IMR-90 (cell line): ENCODE measurements at regions not wholly inside any gene's neighbourhood (a gene's known extent, or its start where the extent isn't known, plus 50 kb on each side); places are given as distances from the start of the nearest gene placed in this dataset.

ENCODE experiments used
- ATAC-seq: fragments of 200-7000 bp; cut with Tn5 transposase; 2 replicates; pipeline ENCODE4 v1.9.1; 2020; ENCODE audit warnings: low read depth, mild to moderate bottlenecking, moderate library complexity
- BruUV-seq: library from RNA; stranded (reverse); fragments of 400-500 nt; replicated peaks from 2 replicates; lab custom pipeline; 2021; lab: Mats Ljungman, UMichigan
- CTCF ChIA-PET: fragments of 300-600 bp; formaldehyde crosslinking; extraction: SDS; loops from one replicate; lab custom pipeline; 2021; ENCODE audit warnings: antibody characterized with exemption; lab: Yijun Ruan, JAX
- POLR2A ChIA-PET: fragments of 300-600 bp; sonication (Branson Sonifier 250); formaldehyde crosslinking; loops from one replicate; lab custom pipeline; 2022; ENCODE audit warnings: antibody characterized with exemption; ENCODE audit not compliant: unreplicated experiment; lab: Charles Lee
- DNase-seq: peaks from one replicate; pipeline ENCODE4 v3.0.0; 2013
- H2AFZ ChIP-seq: replicated peaks from 2 replicates; pipeline ENCODE3; 2013; ENCODE audit warnings: low read length, mild to moderate bottlenecking; ENCODE audit not compliant: poor library complexity
- H2AK5ac ChIP-seq: 2 replicates; pipeline ENCODE4 v1.6.1; 2013; ENCODE audit warnings: low read depth, low read length, inconsistent platforms
- H2AK9ac ChIP-seq: replicated peaks from 2 replicates; pipeline ENCODE3; 2013; ENCODE audit warnings: mild to moderate bottlenecking, low read depth, low read length, moderate library complexity; ENCODE audit not compliant: poor library complexity
- H2BK120ac ChIP-seq: 2 replicates; pipeline ENCODE4 v1.6.1; 2013; ENCODE audit warnings: low read depth, low read length, inconsistent platforms
- H2BK15ac ChIP-seq: 3 replicates; pipeline ENCODE4 v1.6.1; 2013; ENCODE audit warnings: low read depth, low read length, inconsistent platforms
- H2BK20ac ChIP-seq: 2 replicates; pipeline ENCODE4 v1.6.1; 2013; ENCODE audit warnings: low read depth, mild to moderate bottlenecking, inconsistent platforms, low read length, moderate library complexity
- H2BK5ac ChIP-seq: 2 replicates; pipeline ENCODE4 v1.6.1; 2013; ENCODE audit warnings: mild to moderate bottlenecking, low read depth, low read length, inconsistent platforms; ENCODE audit not compliant: poor library complexity, severe bottlenecking
- H3K14ac ChIP-seq: replicated peaks from 2 replicates; pipeline ENCODE4 v1.6.1; 2013; ENCODE audit warnings: low read depth, low read length, inconsistent platforms
- H3K18ac ChIP-seq: 2 replicates; pipeline ENCODE4 v1.6.1; 2013; ENCODE audit warnings: low read depth, low read length, control low read depth
- H3K23ac ChIP-seq: 2 replicates; pipeline ENCODE4 v1.6.1; 2013; ENCODE audit warnings: low read depth, low read length, inconsistent platforms
- H3K27ac ChIP-seq: 2 replicates; pipeline ENCODE4 v1.5.1; 2013; ENCODE audit warnings: mild to moderate bottlenecking, control low read depth, low read length; ENCODE audit not compliant: insufficient read depth
- H3K27me3 ChIP-seq: 2 replicates; pipeline ENCODE4 v1.6.1; 2013; ENCODE audit warnings: low read length; ENCODE audit not compliant: control insufficient read depth, insufficient read depth
- H3K36me3 ChIP-seq: 2 replicates; pipeline ENCODE4 v1.6.1; 2013; ENCODE audit warnings: low read length, mixed read lengths; ENCODE audit not compliant: control insufficient read depth, insufficient read depth
- H3K4ac ChIP-seq: 2 replicates; pipeline ENCODE4 v1.6.1; 2013; ENCODE audit warnings: low read depth, low read length, inconsistent platforms
- H3K4me1 ChIP-seq: 2 replicates; pipeline ENCODE4 v1.6.1; 2013; ENCODE audit warnings: low read length, mixed read lengths; ENCODE audit not compliant: control insufficient read depth, insufficient read depth
- H3K4me2 ChIP-seq: 2 replicates; pipeline ENCODE4 v1.6.1; 2013; ENCODE audit warnings: low read depth, mild to moderate bottlenecking, control low read depth, low read length, moderate library complexity
- H3K4me3 ChIP-seq: 2 replicates; pipeline ENCODE4 v1.5.1; 2013; ENCODE audit warnings: low read depth, mild to moderate bottlenecking, control low read depth, low read length, moderate library complexity; ENCODE audit not compliant: insufficient read depth
- H3K56ac ChIP-seq: 2 replicates; pipeline ENCODE4 v1.6.1; 2013; ENCODE audit warnings: low read length, inconsistent platforms; ENCODE audit not compliant: insufficient read depth; ENCODE audit errors: extremely low read depth
- H3K79me1 ChIP-seq, 2 experiments: 2 replicates each; pipeline ENCODE4 v1.6.1; 2013; ENCODE audit warnings: low read length in 2 of 2, inconsistent platforms in 1 of 2, low read depth in 1 of 2
- H3K9ac ChIP-seq: 2 replicates; pipeline ENCODE4 v1.6.1; 2013; ENCODE audit warnings: low read depth, low read length, control low read depth
- H3K9me1 ChIP-seq: 2 replicates; pipeline ENCODE4 v1.6.1; 2013; ENCODE audit warnings: low read length, inconsistent platforms; ENCODE audit not compliant: insufficient read depth
- H3K9me3 ChIP-seq: 2 replicates; pipeline ENCODE4 v1.6.1; 2013; ENCODE audit warnings: low read length; ENCODE audit not compliant: control insufficient read depth, insufficient read depth
- H4K20me1 ChIP-seq: 2 replicates; pipeline ENCODE4 v1.6.1; 2013; ENCODE audit warnings: low read length, inconsistent platforms; ENCODE audit not compliant: insufficient read depth
- H4K5ac ChIP-seq: 2 replicates; pipeline ENCODE4 v1.6.1; 2013; ENCODE audit warnings: mild to moderate bottlenecking, low read depth, low read length, control low read depth
- H4K8ac ChIP-seq, 2 experiments: 2 replicates each; pipeline ENCODE4 v1.6.1; 2013; ENCODE audit warnings: low read depth in 2 of 2, low read length in 2 of 2, control low read depth in 1 of 2, inconsistent platforms in 1 of 2
- H4K91ac ChIP-seq: 2 replicates; pipeline ENCODE4 v1.6.1; 2013; ENCODE audit warnings: low read depth, low read length, inconsistent platforms; ENCODE audit not compliant: insufficient read depth
- BHLHE40 ChIP-seq: fragments of 150-350 bp; IDR thresholded peaks from 2 replicates; pipeline ENCODE4 v1.6.1; 2016; ENCODE audit warnings: mild to moderate bottlenecking, low read depth, low read length
- CHD1 ChIP-seq: IDR thresholded peaks from 2 replicates; pipeline ENCODE4 v1.6.1; 2012; ENCODE audit warnings: low read depth, low read length, improper control_type of control experiment
- ELK1 ChIP-seq: fragments of 150-350 bp; IDR thresholded peaks from 2 replicates; pipeline ENCODE4 v1.6.1; 2016; ENCODE audit warnings: low read depth, mild to moderate bottlenecking, low read length, moderate library complexity, borderline replicate concordance
- MAFK ChIP-seq: IDR thresholded peaks from 2 replicates; pipeline ENCODE4 v1.6.1; 2012; ENCODE audit warnings: low read depth, low read length, improper control_type of control experiment
- MXI1 ChIP-seq: IDR thresholded peaks from 2 replicates; pipeline ENCODE4 v1.6.1; 2012; ENCODE audit warnings: low read depth, mild to moderate bottlenecking, low read length, moderate library complexity, borderline replicate concordance
- POLR2A ChIP-seq: IDR thresholded peaks from 2 replicates; pipeline ENCODE4 v1.6.1; 2012; ENCODE audit warnings: mild to moderate bottlenecking, low read depth, low read length
- RCOR1 ChIP-seq: IDR thresholded peaks from 2 replicates; pipeline ENCODE4 v1.6.1; 2012; ENCODE audit warnings: mild to moderate bottlenecking, low read length, improper control_type of control experiment; ENCODE audit not compliant: insufficient replicate concordance
- SMC3 ChIP-seq: fragments of 150-350 bp; IDR thresholded peaks from 2 replicates; pipeline ENCODE4 v1.6.1; 2016; ENCODE audit warnings: low read depth, mild to moderate bottlenecking, antibody characterized with exemption, low read length, moderate library complexity
- USF2 ChIP-seq: fragments of 150-350 bp; IDR thresholded peaks from 2 replicates; pipeline ENCODE4 v1.6.1; 2017; ENCODE audit warnings: mild to moderate bottlenecking, antibody characterized with exemption, low read length, low read depth
- WGBS, 2 experiments: methylation state at CpG; one replicate each; pipeline versions ENCODE4 v1.1.5 to v1.1.7; 2013; ENCODE audit warnings: missing lambda C conversion rate in 2 of 2; ENCODE audit not compliant: insufficient read length in 1 of 2; ENCODE audit errors: extremely low coverage in 2 of 2; 5-methylcytosine and 5-hydroxymethylcytosine counted together
- dilution Hi-C: fragments of 300-500 bp; cut with HindIII; formaldehyde crosslinking; loops from one replicate; pipeline ENCODE4 v1.14.3; 2018; ENCODE audit warnings: low sequenced_read_pairs; ENCODE audit not compliant: unreplicated experiment
- in situ Hi-C: fragments of 300-500 bp; cut with MboI; formaldehyde crosslinking; loops from 3 replicates; pipeline ENCODE4 v1.14.3; 2019; ENCODE audit warnings: low sequenced_read_pairs, inconsistent platforms, mixed read lengths
- intact Hi-C: fragments of 100-400 bp; cut with micrococcal nuclease; formaldehyde crosslinking; loops from 2 replicates; pipeline ENCODE4 v1.10.0; 2022

- Histone ChIP-seq H3K4me1 (no peaks in the 10 kb centered on the region), H2AK5ac (no peak overlapping the region), H3K9me3 (no peaks in the 10 kb centered on the region), H2BK15ac (no peak overlapping the region), H3K27ac (no peak overlapping the region), H2BK20ac (no peak overlapping the region), H3K18ac (no peak overlapping the region), H3K27me3 (no peaks in the 10 kb centered on the region), H3K4ac (no peak overlapping the region), H2BK120ac (no peak overlapping the region), H2AK9ac (no peak overlapping the region), H3K9me1 (no peaks in the 10 kb centered on the region), H4K8ac (no peak overlapping the region), H3K36me3 (no peaks in the 10 kb centered on the region), H3K56ac (no peak overlapping the region), H4K91ac (no peak overlapping the region), H2AFZ (no peak overlapping the region), H3K79me1 (no peaks in the 10 kb centered on the region), H3K23ac (no peak overlapping the region), H4K20me1 (no peaks in the 10 kb centered on the region), H3K9ac (no peak overlapping the region), H3K14ac (no peak overlapping the region), H4K5ac (no peak overlapping the region), H3K4me3 (no peak overlapping the region), H3K4me2 (no peak overlapping the region), H2BK5ac (no peak overlapping the region)
- no peak for DNase-seq
- no peak for ATAC-seq
- intact Hi-C loops (no loop called here), in situ Hi-C loops (no loop called here), dilution Hi-C loops (no loop called here)
- ChIA-PET POLR2A (no interaction called here), CTCF (interaction anchor here (0.6 kb wide), 1 partner anchor 99 kb away, joined by 3 read pairs; no protein-coding TSS in a partner anchor)
- BruUV-seq: no TSS peak
- no CpG with 5 or more reads among the region's 1 CpG for WGBS, 2 experiments
- no peak for TF ChIP-seq ELK1
- no peak for TF ChIP-seq BHLHE40
- TF ChIP-seq SMC3: no peak
- TF ChIP-seq MAFK: no peak
- TF ChIP-seq CHD1: no peak
- TF ChIP-seq MXI1: no peak
- no peak for TF ChIP-seq USF2
- TF ChIP-seq RCOR1: no peak
- no peak for TF ChIP-seq POLR2A
Observed at GRCh38 chr21:16811011-16811410, 701.8 kb upstream of the CXADR start.
